Activated B cell treated with CpG ODN at 0.5 μM for 24 hours (primary cell): ENCODE measurements at regions not wholly inside any gene's neighbourhood (a gene's known extent, or its start where the extent isn't known, plus 50 kb on each side); places are given as distances from the start of the nearest gene placed in this dataset.

Experiments
- ATAC-seq: fragments of 200-7000 bp; cut with Tn5 transposase; one replicate; pipeline ENCODE4 v1.10.0; 2021; ENCODE audit warnings: low read depth, mild to moderate bottlenecking, moderate library complexity
- CTCF ChIA-PET: fragments of 350-600 bp; sonication (Branson Sonifier 250); formaldehyde crosslinking; loops from one replicate; lab custom pipeline; 2021; ENCODE audit warnings: antibody characterized with exemption; lab: Charles Lee
- POLR2A ChIA-PET: fragments of 350-600 bp; sonication (Branson Sonifier 250); formaldehyde crosslinking; loops from one replicate; lab custom pipeline; 2021; ENCODE audit warnings: antibody characterized with exemption; lab: Charles Lee
- DNase-seq: peaks from one replicate; pipeline ENCODE4 v3.0.0; 2022
- H3K27ac Mint-ChIP-seq: one replicate; pipeline ENCODE4 v1.8.0; 2020; ENCODE audit warnings: mixed read lengths
- H3K27me3 Mint-ChIP-seq: one replicate; pipeline ENCODE4 v1.8.0; 2021; ENCODE audit warnings: mixed read lengths
- H3K36me3 Mint-ChIP-seq: one replicate; pipeline ENCODE4 v1.8.0; 2021; ENCODE audit warnings: low read depth, mixed read lengths
- H3K4me1 Mint-ChIP-seq: one replicate; pipeline ENCODE4 v1.8.0; 2021; ENCODE audit warnings: mixed read lengths
- H3K4me3 Mint-ChIP-seq: one replicate; pipeline ENCODE4 v1.8.0; 2020; ENCODE audit warnings: mild to moderate bottlenecking, mixed read lengths
- H3K9me3 Mint-ChIP-seq: one replicate; pipeline ENCODE4 v1.8.0; 2020; ENCODE audit warnings: mixed read lengths
- CTCF ChIP-seq: fragments of 200-600 bp; IDR thresholded peaks from one replicate; pipeline ENCODE4 v1.8.0; 2022; ENCODE audit warnings: antibody characterized with exemption, mild to moderate bottlenecking
- intact Hi-C: fragments of 100-400 bp; cut with micrococcal nuclease; formaldehyde crosslinking; loops from one replicate; pipeline ENCODE4 v1.15.1; 2024

DNA sequence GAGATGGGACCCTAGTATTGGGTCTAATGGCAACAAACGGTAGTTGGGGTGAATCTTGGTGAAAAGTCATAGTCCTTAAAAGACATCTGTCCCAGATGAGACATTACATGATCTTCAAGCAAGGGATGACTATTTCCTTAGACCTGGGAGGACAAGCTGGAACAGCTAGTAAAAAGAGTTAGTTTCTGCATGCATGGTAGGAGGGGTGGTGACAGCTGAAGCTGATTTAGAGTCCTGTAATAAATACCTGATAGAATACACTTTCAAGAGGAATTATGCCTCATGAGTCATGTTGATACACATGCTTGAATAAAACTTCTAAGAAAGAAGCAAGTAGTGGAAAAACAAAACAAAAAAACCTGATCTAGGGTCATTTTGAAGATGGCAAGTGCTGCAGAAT is 247.4 kb downstream of the CD109 start:
- no peak for DNase-seq
- no peaks in the 10 kb centered on the region for H3K4me1 Mint-ChIP-seq
- no peak for ATAC-seq
- peaks cover 13% of the 10 kb centered on the region for H3K9me3 Mint-ChIP-seq
- no peak for TF ChIP-seq CTCF
- intact Hi-C loops, result no loop called here
- no peak overlapping the region for H3K27ac Mint-ChIP-seq
- no peaks in the 10 kb centered on the region for H3K36me3 Mint-ChIP-seq
- no peak overlapping the region for H3K4me3 Mint-ChIP-seq
- no peaks in the 10 kb centered on the region for H3K27me3 Mint-ChIP-seq
- CTCF ChIA-PET, result no interaction called here
- POLR2A ChIA-PET, result no interaction called here

- DNase-seq, result no peak
- H3K4me3 Mint-ChIP-seq, result no peak overlapping the region
- POLR2A ChIA-PET, result no interaction called here
- no peak for TF ChIP-seq CTCF
- H3K4me1 Mint-ChIP-seq, result no peaks in the 10 kb centered on the region
- H3K9me3 Mint-ChIP-seq, result peaks cover 15% of the 10 kb centered on the region
- no peak overlapping the region for H3K27ac Mint-ChIP-seq
- intact Hi-C loops, result no loop called here
- ATAC-seq, result no peak
- CTCF ChIA-PET, result no interaction called here
- H3K36me3 Mint-ChIP-seq, result no peaks in the 10 kb centered on the region
- no peaks in the 10 kb centered on the region for H3K27me3 Mint-ChIP-seq
These were observed 246.7 kb downstream of the CD109 start for GRCh38 chr6:73942592-73943186.

DNA sequence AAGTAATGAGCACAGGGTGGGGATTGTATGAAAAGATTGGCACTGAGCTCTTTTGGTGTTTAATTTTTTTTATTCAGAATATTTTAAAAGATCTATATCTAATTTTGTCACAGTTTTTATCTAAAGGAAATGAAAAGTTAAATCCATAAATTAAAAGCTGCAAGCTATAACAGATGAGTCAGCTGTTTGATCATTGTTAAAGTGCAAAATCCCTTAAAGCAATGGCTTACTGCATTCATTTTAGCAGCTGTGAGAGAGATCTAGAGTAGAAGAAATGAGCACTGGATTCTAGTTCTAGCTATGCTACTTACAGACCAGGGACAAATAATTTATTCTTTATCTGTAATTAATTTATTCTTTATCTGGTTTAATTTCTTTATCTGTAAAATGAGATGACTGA is 245.9 kb downstream of the CD109 start:
- H3K36me3 Mint-ChIP-seq, result no peaks in the 10 kb centered on the region
- CTCF ChIA-PET, result no interaction called here
- TF ChIP-seq CTCF, result no peak
- DNase-seq (no peak), ATAC-seq (no peak)
- peaks cover 13% of the 10 kb centered on the region for H3K9me3 Mint-ChIP-seq
- intact Hi-C loops, result no loop called here
- POLR2A ChIA-PET, result no interaction called here
- no peak overlapping the region for H3K27ac Mint-ChIP-seq
- H3K27me3 Mint-ChIP-seq, result no peaks in the 10 kb centered on the region
- no peak overlapping the region for H3K4me3 Mint-ChIP-seq
- no peaks in the 10 kb centered on the region for H3K4me1 Mint-ChIP-seq

DNA sequence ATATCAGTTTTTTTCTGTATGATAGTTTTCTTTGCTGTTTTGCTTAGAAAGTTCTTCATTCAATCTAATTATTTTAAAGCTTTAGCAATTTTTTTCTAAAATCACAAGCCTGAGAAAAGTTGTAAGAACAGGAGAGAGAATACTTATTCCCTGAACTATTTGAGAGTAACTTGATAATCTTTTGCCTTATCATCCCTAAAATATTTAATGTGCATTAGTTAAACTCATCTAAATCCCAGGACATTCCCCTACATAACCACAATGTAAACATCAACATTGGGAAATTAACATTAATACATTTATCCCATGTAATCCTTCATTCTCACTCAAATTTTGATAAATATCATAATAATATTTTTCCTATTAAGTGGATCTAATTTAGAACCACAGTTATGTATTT is 241.8 kb downstream of the CD109 start:
- CTCF ChIA-PET, result no interaction called here
- Mint-ChIP-seq H3K27ac (no peak overlapping the region), H3K9me3 (peaks cover 9% of the 10 kb centered on the region), H3K4me3 (no peak overlapping the region), H3K4me1 (no peaks in the 10 kb centered on the region), H3K27me3 (no peaks in the 10 kb centered on the region), H3K36me3 (no peaks in the 10 kb centered on the region)
- POLR2A ChIA-PET, result no interaction called here
- ATAC-seq (no peak), DNase-seq (no peak)
- intact Hi-C loops, result loop anchor here (5.0 kb wide), 1 partner anchor 1726 kb away; no protein-coding TSS in a partner anchor
- TF ChIP-seq CTCF, result no peak

- DNase-seq, result no peak
- Mint-ChIP-seq H3K4me1 (no peaks in the 10 kb centered on the region), H3K27ac (no peak overlapping the region), H3K9me3 (peaks cover 9% of the 10 kb centered on the region), H3K36me3 (no peaks in the 10 kb centered on the region), H3K4me3 (no peak overlapping the region), H3K27me3 (no peaks in the 10 kb centered on the region)
- ChIA-PET POLR2A (no interaction called here), CTCF (no interaction called here)
- ATAC-seq, result no peak
- TF ChIP-seq CTCF, result no peak
- intact Hi-C loops, result no loop called here
These were observed 236.9 kb downstream of the CD109 start for GRCh38 chr6:73932866-73933265.
